WTC11 (cell line): ENCODE measurements at regions not wholly inside any gene's neighbourhood (a gene's known extent, or its start where the extent isn't known, plus 50 kb on each side); places are given as distances from the start of the nearest gene placed in this dataset.

Source experiments
- ATF3 ChIP-seq: sonication (generic); formaldehyde crosslinking; conservative IDR thresholded peaks from 2 replicates; pipeline ENCODE4 v1.8.1; 2022; ENCODE audit warnings: mild to moderate bottlenecking, missing genetic modification reagents
- CDX4 ChIP-seq: fragments of 250-450 bp; sonication (Bioruptor Pico); IDR thresholded peaks from 2 replicates; pipeline ENCODE4 v1.9.0; 2021; ENCODE audit warnings: moderate library complexity, mild to moderate bottlenecking, inconsistent platforms, borderline replicate concordance
- CTCF ChIP-seq: fragments of 200-600 bp; IDR thresholded peaks from 2 replicates; pipeline ENCODE4 v1.8.0; 2022; ENCODE audit warnings: antibody characterized with exemption
- ESRRA ChIP-seq: sonication (generic); formaldehyde crosslinking; IDR thresholded peaks from 2 replicates; pipeline ENCODE4 v1.8.1; 2022; ENCODE audit warnings: mild to moderate bottlenecking, missing genetic modification reagents, borderline replicate concordance
- FOXJ3 ChIP-seq: sonication (generic); formaldehyde crosslinking; IDR thresholded peaks from 2 replicates; pipeline ENCODE4 v1.9.0; 2021; ENCODE audit warnings: missing genetic modification reagents, mild to moderate bottlenecking, borderline replicate concordance
- JUN ChIP-seq: sonication (generic); formaldehyde crosslinking; IDR thresholded peaks from 2 replicates; pipeline ENCODE4 v1.8.0; 2023; ENCODE audit warnings: mild to moderate bottlenecking, missing genetic modification reagents
- MAX ChIP-seq: sonication (generic); formaldehyde crosslinking; IDR thresholded peaks from 2 replicates; pipeline ENCODE4 v1.8.0; 2022; ENCODE audit warnings: mild to moderate bottlenecking, missing genetic modification reagents
- MYBL2 ChIP-seq: sonication (generic); formaldehyde crosslinking; IDR thresholded peaks from 2 replicates; pipeline ENCODE4 v1.8.1; 2023; ENCODE audit warnings: mild to moderate bottlenecking, moderate library complexity, missing genetic modification reagents
- PRDM15 ChIP-seq: sonication (generic); formaldehyde crosslinking; IDR thresholded peaks from 2 replicates; pipeline ENCODE4 v1.8.0; 2022; ENCODE audit warnings: missing genetic modification reagents
- SP1 ChIP-seq: sonication (generic); formaldehyde crosslinking; conservative IDR thresholded peaks from 2 replicates; pipeline ENCODE4 v1.8.1; 2022; ENCODE audit warnings: missing genetic modification reagents
- USF2 ChIP-seq: sonication (generic); formaldehyde crosslinking; IDR thresholded peaks from 2 replicates; pipeline ENCODE4 v1.8.1; 2023; ENCODE audit warnings: mild to moderate bottlenecking, missing genetic modification reagents, moderate library complexity
- ZNF232 ChIP-seq: sonication (generic); formaldehyde crosslinking; IDR thresholded peaks from 2 replicates; pipeline ENCODE4 v1.8.0; 2022; ENCODE audit warnings: mild to moderate bottlenecking, missing genetic modification reagents
- ZNF416 ChIP-seq: fragments of 250-450 bp; sonication (Bioruptor Pico); IDR thresholded peaks from 2 replicates; pipeline ENCODE4 v1.9.0; 2021; ENCODE audit warnings: mild to moderate bottlenecking, inconsistent platforms

GRCh38 chr2:8424997-8425900, 256.6 kb upstream of the ID2 start:
- TF ChIP-seq CTCF (no peak), JUN (CRISPR knock-in tag) (no peak), ESRRA (CRISPR knock-in tag) (no peak), CDX4 (CRISPR knock-in tag) (no peak), FOXJ3 (CRISPR knock-in tag) (no peak), MAX (CRISPR knock-in tag) (no peak), SP1 (CRISPR knock-in tag) (no peak), ZNF232 (no peak), ZNF416 (CRISPR knock-in tag) (no peak), USF2 (CRISPR knock-in tag) (no peak), ATF3 (no peak), PRDM15 (CRISPR knock-in tag) (no peak), MYBL2 (CRISPR knock-in tag) (no peak)
